ENCODE measurements at regions not wholly inside any gene's neighbourhood (a gene's known extent, or its start where the extent isn't known, plus 50 kb on each side); places are given as distances from the start of the nearest gene placed in this dataset.

DNA sequence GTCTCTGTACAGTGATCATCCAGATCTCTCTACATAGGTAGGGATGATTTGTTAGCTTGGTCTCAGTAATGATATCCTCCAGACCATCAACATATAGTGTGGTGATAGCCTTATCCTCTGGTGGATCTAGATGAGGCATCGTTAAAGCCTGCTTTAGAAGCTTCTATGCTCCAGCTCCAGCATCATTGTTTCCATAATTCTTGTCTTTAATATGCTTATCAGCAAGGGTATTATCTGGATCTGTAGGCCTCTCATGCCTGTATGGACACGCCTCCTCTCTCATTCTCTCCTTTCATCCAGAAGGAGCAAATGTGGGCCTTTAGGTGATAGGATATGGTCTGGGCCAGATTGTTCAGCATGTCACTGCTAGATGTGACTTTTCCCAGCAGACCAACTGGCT lies 234.5 kb upstream of the CHST9 start:
- Histone ChIP-seq H3K4me2 (ENCODE audit: low read length) (no peak overlapping the region), H3K27me3 (ENCODE audit: insufficient read depth, low read length) (no peaks in the 10 kb centered on the region), H3K9me2 (ENCODE audit: insufficient read depth) (no peaks in the 10 kb centered on the region), H3K27ac (ENCODE audit: low read depth, low read length) (no peak overlapping the region), H4K20me1 (ENCODE audit: insufficient read depth) (no peaks in the 10 kb centered on the region), H3K4me3 (replicated peaks in 1 of 2; ENCODE audit: low read depth in 1 of 2, low read length in 2 of 2) (no peak overlapping the region), H3K9ac (ENCODE audit: low read length) (no peak overlapping the region), H2AFZ (ENCODE audit: low read depth, low read length, poor library complexity, severe bottlenecking) (no peak overlapping the region), H3K79me2 (ENCODE audit: insufficient read depth, low read length) (no peaks in the 10 kb centered on the region), H3K36me3 (ENCODE audit: control insufficient read depth in 1 of 2, insufficient read depth in 2 of 2, low read length in 2 of 2) (no peaks in the 10 kb centered on the region), H3K4me1 (ENCODE audit: control insufficient read depth in 1 of 2, insufficient read depth in 2 of 2, low read length in 2 of 2) (no peaks in the 10 kb centered on the region), H3K9me3 (ENCODE audit: control insufficient read depth in 1 of 2, insufficient read depth in 1 of 2, low read depth in 1 of 2, low read length in 2 of 2) (peaks cover 0 to 2% of the 10 kb centered on the region in 2 experiments; a peak in 2 of 4 replicates)
- CTCF ChIA-PET, result no interaction called here
- RAD21 ChIA-PET (ENCODE audit: low non-redundant PET in 1 of 2, low total read pairs in 2 of 2, uncharacterized antibody in 2 of 2, unreplicated experiment in 2 of 2), result no interaction called here
- no peak for TF ChIP-seq FOSL1 (IDR thresholded peaks at IDR 0.05; ENCODE audit: low read depth)
- no peak for TF ChIP-seq EZH2 (IDR thresholded peaks at IDR 0.05)
- TF ChIP-seq JUND (IDR thresholded peaks at IDR 0.05), result no peak
- no peak for TF ChIP-seq CBX3 (IDR thresholded peaks at IDR 0.05; ENCODE audit: low read depth)
- BruUV-seq (replicated peaks), result no TSS peak
- POLR2A ChIA-PET, result no interaction called here
- no peak for DNase-seq (ENCODE audit: low read depth, low spot score)
- intact Hi-C loops (cut with micrococcal nuclease), result no loop called here
- ATAC-seq, result no peak

DNA sequence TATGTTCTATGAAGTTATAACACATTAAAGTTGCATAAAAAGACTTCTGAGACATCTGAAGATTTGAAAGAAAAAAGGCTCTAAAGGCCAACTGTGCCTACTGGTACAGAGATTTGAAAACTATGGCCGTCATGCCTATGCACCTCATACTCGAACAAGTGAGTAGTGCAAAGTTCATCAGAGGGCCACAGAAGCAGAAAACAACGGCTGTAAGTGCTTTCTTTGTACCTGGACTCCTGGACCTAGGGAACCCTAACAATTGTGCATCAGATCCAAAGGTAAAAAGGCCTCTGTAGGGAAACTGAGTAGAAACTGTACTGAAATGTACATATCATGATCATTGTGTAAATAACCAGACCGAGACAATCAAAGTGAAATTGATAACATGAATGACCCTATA lies 230.4 kb upstream of the CHST9 start:
- Histone ChIP-seq H3K4me2 (ENCODE audit: low read length) (no peak overlapping the region), H3K9me2 (ENCODE audit: insufficient read depth) (no peaks in the 10 kb centered on the region), H3K9me3 (ENCODE audit: control insufficient read depth in 1 of 2, insufficient read depth in 1 of 2, low read depth in 1 of 2, low read length in 2 of 2) (no peaks in the 10 kb centered on the region; a peak in 1 of 4 replicates), H3K27me3 (ENCODE audit: insufficient read depth, low read length) (no peaks in the 10 kb centered on the region), H3K36me3 (ENCODE audit: control insufficient read depth in 1 of 2, insufficient read depth in 2 of 2, low read length in 2 of 2) (no peaks in the 10 kb centered on the region), H3K27ac (ENCODE audit: low read depth, low read length) (no peak overlapping the region), H4K20me1 (ENCODE audit: insufficient read depth) (no peaks in the 10 kb centered on the region), H3K79me2 (ENCODE audit: insufficient read depth, low read length) (no peaks in the 10 kb centered on the region), H3K9ac (ENCODE audit: low read length) (no peak overlapping the region), H2AFZ (ENCODE audit: low read depth, low read length, poor library complexity, severe bottlenecking) (no peak overlapping the region), H3K4me1 (ENCODE audit: control insufficient read depth in 1 of 2, insufficient read depth in 2 of 2, low read length in 2 of 2) (no peaks in the 10 kb centered on the region), H3K4me3 (replicated peaks in 1 of 2; ENCODE audit: low read depth in 1 of 2, low read length in 2 of 2) (no peak overlapping the region)
- no peak for ATAC-seq
- POLR2A ChIA-PET, result no interaction called here
- RAD21 ChIA-PET (ENCODE audit: low non-redundant PET in 1 of 2, low total read pairs in 2 of 2, uncharacterized antibody in 2 of 2, unreplicated experiment in 2 of 2), result no interaction called here
- intact Hi-C loops (cut with micrococcal nuclease), result no loop called here
- BruUV-seq (replicated peaks), result no TSS peak
- CTCF ChIA-PET, result no interaction called here
- no peak for DNase-seq (ENCODE audit: low read depth, low spot score)
- TF ChIP-seq TCF7L2 (IDR thresholded peaks at IDR 0.05; ENCODE audit: borderline replicate concordance, extremely low read depth, insufficient read depth, insufficient read length) (no peak), POLR2AphosphoS5 (IDR thresholded peaks at IDR 0.05; ENCODE audit: low read depth, low read length) (no peak), REST (IDR thresholded peaks at IDR 0.05; ENCODE audit: low read depth) (no peak), FOSL1 (IDR thresholded peaks at IDR 0.05; ENCODE audit: low read depth) (no peak), SRF (IDR thresholded peaks at IDR 0.05; ENCODE audit: low read depth) (no peak)

Measured in HCT116 (cell line).